T-helper 2 cell treated with Interferon-gamma antibody and Interleukin-4, amounts not matched to agents 5 μg/mL and 100 μg/mL, for 36 hours (primary cell): ENCODE measurements at regions not wholly inside any gene's neighbourhood (a gene's known extent, or its start where the extent isn't known, plus 50 kb on each side); places are given as distances from the start of the nearest gene placed in this dataset.
A peak's percentile ranks its signal among the peaks of the same experiment; 100 is the strongest.

ENCODE experiments used
- DNase-seq: peaks from one replicate; pipeline ENCODE4 v3.0.0; 2021; ENCODE audit warnings: low spot score
- H3K27ac Mint-ChIP-seq: one replicate; pipeline ENCODE4 v1.8.0; 2021; ENCODE audit warnings: mild to moderate bottlenecking, mixed read lengths
- H3K27me3 Mint-ChIP-seq: one replicate; pipeline ENCODE4 v1.8.0; 2021; ENCODE audit warnings: low read depth, mixed read lengths
- H3K36me3 Mint-ChIP-seq: one replicate; pipeline ENCODE4 v1.8.0; 2021; ENCODE audit warnings: low read depth, mixed read lengths
- H3K4me1 Mint-ChIP-seq: one replicate; pipeline ENCODE4 v1.8.0; 2021; ENCODE audit warnings: low read depth, mixed read lengths
- H3K4me3 Mint-ChIP-seq: one replicate; pipeline ENCODE4 v1.8.0; 2022; ENCODE audit warnings: mild to moderate bottlenecking, moderate library complexity, mixed read lengths
- H3K9me3 Mint-ChIP-seq: one replicate; pipeline ENCODE4 v1.8.0; 2021; ENCODE audit warnings: mixed read lengths

DNA sequence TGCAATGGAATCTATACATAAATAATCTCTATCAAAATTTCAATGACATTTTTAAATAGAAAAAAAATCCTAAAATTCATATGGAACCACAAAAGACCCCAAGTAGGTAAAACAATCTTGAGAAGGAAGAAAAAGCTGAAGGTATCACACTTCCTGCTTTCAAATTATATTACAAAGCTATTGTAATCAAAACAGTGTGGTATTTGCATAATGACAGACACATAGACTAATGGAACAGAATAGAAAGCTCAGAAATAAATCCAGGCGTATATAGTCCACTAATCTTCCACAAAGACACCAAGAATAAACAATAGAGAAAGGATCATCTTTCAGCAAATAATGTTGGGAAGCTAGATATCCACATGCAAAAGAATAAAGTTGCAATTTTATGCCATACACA lies 699.8 kb upstream of the ID2 start:
- H3K27me3 Mint-ChIP-seq = no peaks in the 10 kb centered on the region
- no peak for DNase-seq
- H3K9me3 Mint-ChIP-seq = peaks cover 8% of the 10 kb centered on the region
- no peak overlapping the region for H3K4me3 Mint-ChIP-seq
- H3K36me3 Mint-ChIP-seq = no peaks in the 10 kb centered on the region
- peaks cover 35% of the 10 kb centered on the region for H3K4me1 Mint-ChIP-seq
- H3K27ac Mint-ChIP-seq = no peak overlapping the region

DNA sequence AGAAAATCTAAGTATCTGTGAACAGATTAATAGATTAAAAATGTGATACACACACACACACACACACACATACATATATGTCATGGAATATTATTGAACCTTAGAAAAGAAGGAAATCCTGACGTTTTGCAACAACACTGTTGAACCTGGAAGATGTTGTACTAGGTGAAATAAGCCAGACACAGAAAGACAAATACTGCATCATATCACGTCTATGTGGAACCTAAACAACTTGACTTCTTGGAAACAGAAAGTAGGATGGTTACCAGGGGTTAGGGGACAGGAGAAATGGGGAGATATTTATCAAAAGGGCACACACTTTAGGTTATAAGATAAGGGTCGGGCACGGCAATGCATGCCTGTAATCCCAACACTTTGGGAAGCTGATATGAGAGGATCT lies 698.4 kb upstream of the ID2 start:
- H3K27me3 Mint-ChIP-seq = no peaks in the 10 kb centered on the region
- H3K36me3 Mint-ChIP-seq = no peaks in the 10 kb centered on the region
- peaks cover 35% of the 10 kb centered on the region for H3K4me1 Mint-ChIP-seq
- peak overlapping the region; percentile 2 for H3K27ac Mint-ChIP-seq
- peaks cover 10% of the 10 kb centered on the region for H3K9me3 Mint-ChIP-seq
- DNase-seq = no peak
- no peak overlapping the region for H3K4me3 Mint-ChIP-seq

DNA sequence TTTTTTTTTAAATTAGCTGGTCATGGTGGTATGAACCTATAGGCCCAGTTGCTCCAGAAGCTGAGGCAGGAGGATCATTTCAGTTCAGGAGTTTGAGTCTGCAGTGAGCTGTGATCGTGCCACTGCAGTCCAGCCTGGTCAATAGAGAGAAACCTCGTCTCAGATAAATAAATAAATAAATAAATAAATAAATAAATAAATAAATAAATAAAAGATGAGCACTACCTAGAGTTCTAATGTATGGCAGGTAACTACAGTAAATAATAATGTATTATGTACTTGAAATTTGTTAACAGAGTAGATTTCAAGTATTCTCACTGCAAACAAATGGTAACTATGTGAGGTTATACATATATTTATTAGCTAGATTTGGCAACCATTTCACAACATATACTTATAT lies 697.9 kb upstream of the ID2 start:
- DNase-seq = no peak
- H3K27ac Mint-ChIP-seq = peak overlapping the region; percentile 2
- peaks cover 31% of the 10 kb centered on the region for H3K4me1 Mint-ChIP-seq
- peaks cover 12% of the 10 kb centered on the region for H3K9me3 Mint-ChIP-seq
- no peaks in the 10 kb centered on the region for H3K27me3 Mint-ChIP-seq
- H3K36me3 Mint-ChIP-seq = no peaks in the 10 kb centered on the region
- H3K4me3 Mint-ChIP-seq = no peak overlapping the region

DNA sequence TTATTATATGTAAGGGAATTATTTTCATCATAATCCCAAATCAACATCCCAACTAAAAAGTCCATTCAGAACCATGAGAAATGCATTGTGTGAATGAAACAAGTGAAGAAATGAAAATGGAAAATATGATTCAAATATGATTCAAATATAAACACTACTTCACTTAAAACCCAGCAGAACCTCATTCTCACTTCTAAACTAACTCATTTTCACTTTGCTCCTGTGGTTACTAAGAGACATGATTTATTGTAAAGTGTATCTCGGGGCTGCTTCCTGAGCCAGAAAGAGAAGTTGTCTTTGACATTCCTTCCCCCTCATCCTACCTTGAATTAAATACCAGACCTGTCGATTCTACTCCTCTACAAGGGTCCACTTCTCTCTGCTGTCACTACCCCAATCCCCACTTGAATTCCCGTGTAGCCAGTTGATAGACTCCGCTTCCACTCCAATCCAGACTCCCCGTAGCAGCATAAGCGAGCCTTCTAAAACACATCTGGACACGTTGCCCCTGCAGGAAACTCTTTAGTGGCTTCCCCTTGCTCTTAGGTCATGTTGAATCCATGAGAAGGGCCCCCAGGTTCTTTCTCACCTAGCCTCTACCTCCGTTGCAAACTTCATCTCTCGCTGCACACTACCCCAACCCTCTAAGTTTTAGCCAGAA lies 697.0 kb upstream of the ID2 start:
- Mint-ChIP-seq H3K9me3 (peaks cover 12% of the 10 kb centered on the region), H3K27ac (peak overlapping the region; percentile 39), H3K36me3 (no peaks in the 10 kb centered on the region), H3K4me1 (peaks cover 31% of the 10 kb centered on the region), H3K27me3 (no peaks in the 10 kb centered on the region), H3K4me3 (peak overlapping the region; percentile 37)
- peak; percentile 7 for DNase-seq

DNA sequence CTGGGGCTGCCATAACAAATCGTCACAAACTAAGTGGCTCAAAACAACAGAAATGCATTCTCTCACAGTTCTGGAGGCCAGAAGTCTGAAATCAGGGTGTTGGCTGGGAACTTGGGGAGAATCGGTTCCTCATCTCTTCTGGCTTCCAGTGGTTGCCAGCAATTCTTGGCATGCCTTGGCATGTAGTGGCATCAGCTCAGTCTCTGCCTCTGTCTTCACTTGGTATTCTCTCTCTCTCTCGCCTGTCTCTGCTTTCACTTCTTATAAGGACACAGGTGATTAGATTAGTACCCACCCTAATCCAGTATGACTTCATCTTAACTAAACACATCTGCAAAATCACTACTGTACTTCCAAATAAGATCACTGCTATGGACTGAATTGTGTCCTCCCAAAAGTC lies 695.4 kb upstream of the ID2 start:
- no peak for DNase-seq
- Mint-ChIP-seq H3K4me3 (no peak overlapping the region), H3K27me3 (no peaks in the 10 kb centered on the region), H3K4me1 (peaks cover 31% of the 10 kb centered on the region), H3K9me3 (peaks cover 12% of the 10 kb centered on the region), H3K27ac (no peak overlapping the region), H3K36me3 (peaks cover 2% of the 10 kb centered on the region)

DNA sequence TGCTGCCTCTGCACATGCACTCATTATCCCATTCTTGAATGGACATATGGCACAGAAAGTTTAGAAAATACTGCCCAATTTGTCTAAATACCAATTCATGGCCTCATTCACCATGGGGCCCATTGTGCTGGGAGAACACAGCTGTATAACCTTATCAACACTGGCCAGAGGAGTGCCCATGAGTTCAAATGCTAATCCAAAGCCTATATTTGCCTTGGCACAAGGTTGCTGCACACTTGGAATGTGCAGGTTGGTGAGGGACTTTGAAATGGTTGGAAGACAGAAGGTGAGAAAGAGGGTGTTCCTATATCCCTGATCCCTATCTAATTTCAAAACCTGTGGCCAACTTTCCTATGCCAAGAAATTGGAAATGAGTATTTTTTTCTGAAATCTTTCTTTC lies 693.9 kb upstream of the ID2 start:
- Mint-ChIP-seq H3K27me3 (no peaks in the 10 kb centered on the region), H3K9me3 (peaks cover 7% of the 10 kb centered on the region), H3K4me3 (no peak overlapping the region), H3K4me1 (peaks cover 30% of the 10 kb centered on the region), H3K27ac (no peak overlapping the region), H3K36me3 (peaks cover 2% of the 10 kb centered on the region)
- no peak for DNase-seq

DNA sequence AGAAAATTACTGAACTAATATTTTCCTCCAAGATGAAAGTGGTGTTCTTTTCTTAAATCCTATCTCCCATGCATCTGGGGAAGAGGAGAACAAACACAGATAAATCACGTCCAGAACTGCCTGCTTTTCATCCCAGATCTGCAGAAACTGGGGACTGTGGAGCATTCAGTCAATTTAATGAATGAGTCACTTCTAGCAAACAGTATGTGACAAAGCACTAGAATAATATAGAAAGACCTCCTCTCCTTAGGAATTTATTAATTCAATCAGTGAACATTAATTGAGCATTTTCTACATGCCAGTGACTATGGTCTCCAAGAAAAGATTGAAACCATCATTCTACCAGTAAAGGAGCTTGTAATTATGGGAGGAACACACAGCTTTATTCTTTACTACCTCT lies 693.4 kb upstream of the ID2 start:
- peaks cover 2% of the 10 kb centered on the region for H3K36me3 Mint-ChIP-seq
- H3K27me3 Mint-ChIP-seq = no peaks in the 10 kb centered on the region
- peaks cover 7% of the 10 kb centered on the region for H3K9me3 Mint-ChIP-seq
- H3K4me1 Mint-ChIP-seq = peaks cover 28% of the 10 kb centered on the region
- H3K27ac Mint-ChIP-seq = no peak overlapping the region
- DNase-seq = no peak
- no peak overlapping the region for H3K4me3 Mint-ChIP-seq

DNA sequence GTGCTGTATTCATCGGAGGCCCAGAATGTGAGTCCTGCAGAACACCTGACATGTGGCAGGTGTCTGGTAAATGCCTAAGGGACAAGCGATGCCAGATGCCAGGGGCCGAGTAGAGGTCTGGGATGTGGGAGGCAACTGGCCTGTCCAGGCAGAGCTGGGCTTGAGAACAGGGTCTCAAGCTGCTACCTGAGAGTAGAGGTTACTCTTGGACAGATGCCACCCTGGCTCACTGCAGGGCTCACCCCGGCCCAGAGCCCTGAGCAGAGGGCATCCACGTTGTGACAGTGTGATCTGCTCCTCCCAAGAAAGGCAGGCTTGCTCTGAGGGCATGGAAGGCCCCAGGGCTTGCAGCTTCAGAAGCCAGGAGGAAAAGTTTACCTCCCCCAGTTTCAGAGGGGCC lies 692.0 kb upstream of the ID2 start:
- peaks cover 7% of the 10 kb centered on the region for H3K9me3 Mint-ChIP-seq
- peaks cover 2% of the 10 kb centered on the region for H3K36me3 Mint-ChIP-seq
- DNase-seq = no peak
- no peaks in the 10 kb centered on the region for H3K27me3 Mint-ChIP-seq
- H3K4me1 Mint-ChIP-seq = peaks cover 22% of the 10 kb centered on the region
- no peak overlapping the region for H3K4me3 Mint-ChIP-seq
- no peak overlapping the region for H3K27ac Mint-ChIP-seq

DNA sequence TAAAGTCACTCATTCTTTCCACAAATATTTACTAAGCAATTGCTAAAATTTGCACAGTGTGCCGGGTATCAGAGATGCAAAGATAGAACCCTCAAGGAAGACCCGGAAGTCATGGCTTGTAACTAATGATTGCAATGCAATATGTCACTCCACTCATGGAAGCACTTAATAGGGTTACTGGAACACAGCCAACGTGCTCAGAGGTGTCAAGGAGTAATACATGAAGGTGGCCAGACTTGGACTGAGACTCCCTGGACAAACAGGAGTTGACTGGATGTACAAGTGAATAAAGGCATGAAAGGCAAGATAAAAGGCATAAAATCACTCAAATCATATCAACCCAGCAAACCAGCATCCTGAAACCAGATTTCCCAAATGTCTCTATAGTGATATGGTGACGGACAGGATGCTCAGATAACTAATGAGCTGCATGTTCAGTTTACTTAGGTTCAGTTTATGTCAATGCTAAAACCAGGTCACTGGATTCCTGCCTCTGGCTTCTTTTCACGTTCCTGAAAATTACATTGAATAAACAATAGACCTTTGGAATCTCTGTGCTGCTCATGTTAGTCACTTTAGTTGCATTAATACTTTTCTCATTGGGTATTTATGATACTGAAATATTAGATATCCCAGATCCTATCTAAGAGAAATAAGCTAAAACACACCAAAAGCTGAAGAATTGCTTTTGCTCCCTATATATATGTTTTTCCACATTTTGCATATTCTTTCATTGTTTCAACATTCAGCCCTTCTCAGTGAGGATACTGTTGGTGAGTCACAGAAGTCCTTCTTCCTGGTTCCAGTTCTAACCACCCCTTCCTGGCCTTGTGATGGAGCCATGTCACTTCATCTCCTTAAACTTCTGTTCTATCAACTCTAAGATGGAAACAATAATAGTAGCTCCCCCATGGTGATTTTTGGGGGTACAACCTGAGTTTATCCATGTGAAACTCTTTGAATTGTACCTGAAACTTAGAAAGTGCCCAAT lies 688.9 kb upstream of the ID2 start:
- Mint-ChIP-seq H3K9me3 (peaks cover 7% of the 10 kb centered on the region), H3K27ac (no peak overlapping the region), H3K4me1 (peaks cover 25% of the 10 kb centered on the region), H3K27me3 (no peaks in the 10 kb centered on the region), H3K36me3 (peaks cover 2% of the 10 kb centered on the region), H3K4me3 (no peak overlapping the region)
- DNase-seq = no peak

DNA sequence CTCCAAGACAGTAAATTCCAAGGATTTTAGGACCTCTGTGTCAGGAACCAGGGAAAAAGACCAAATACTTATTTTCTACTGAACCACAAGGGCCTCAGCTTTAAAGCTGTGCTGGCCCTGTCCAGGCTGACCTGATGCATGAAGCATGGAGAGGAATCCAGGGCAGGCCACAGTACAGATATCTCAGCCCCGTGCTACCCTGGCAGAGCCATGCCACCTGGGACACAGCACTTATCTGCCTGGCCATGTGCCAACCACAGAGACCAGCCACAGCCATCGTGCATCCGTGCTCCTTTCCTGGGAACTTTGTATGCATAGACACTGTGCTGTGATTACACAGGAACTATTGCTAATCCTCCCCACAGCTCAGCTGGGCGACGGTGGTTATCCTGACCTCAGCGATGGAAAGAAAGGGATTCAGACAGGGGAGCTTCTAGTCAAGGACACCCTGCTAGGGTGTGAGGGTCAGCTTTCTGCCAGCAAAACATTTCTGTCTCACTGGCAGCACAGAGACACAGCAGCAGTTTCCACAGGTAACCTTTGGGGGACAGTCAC lies 687.4 kb upstream of the ID2 start:
- Mint-ChIP-seq H3K36me3 (peaks cover 2% of the 10 kb centered on the region), H3K4me1 (peaks cover 25% of the 10 kb centered on the region), H3K27ac (no peak overlapping the region), H3K4me3 (no peak overlapping the region), H3K9me3 (peaks cover 3% of the 10 kb centered on the region), H3K27me3 (no peaks in the 10 kb centered on the region)
- no peak for DNase-seq

DNA sequence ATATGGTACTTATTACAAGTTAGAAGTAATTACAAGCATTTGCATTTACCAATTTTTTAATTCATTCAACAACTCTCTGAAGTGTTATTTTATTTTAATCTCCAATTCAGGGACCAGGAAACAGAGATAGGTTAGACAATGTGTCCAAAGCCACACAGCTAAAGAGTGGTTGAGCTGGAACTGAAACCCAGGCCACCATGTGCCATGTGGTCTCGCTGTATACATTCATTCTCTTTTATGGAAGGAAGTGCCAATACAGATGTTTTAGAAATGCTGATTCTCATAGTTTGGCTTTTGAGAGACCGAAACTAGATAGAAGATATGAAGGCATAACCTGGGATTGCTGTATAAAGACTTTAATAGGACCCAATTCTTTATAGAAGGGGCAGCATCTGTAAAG lies 684.6 kb upstream of the ID2 start:
- Mint-ChIP-seq H3K27me3 (no peaks in the 10 kb centered on the region), H3K36me3 (no peaks in the 10 kb centered on the region), H3K27ac (no peak overlapping the region), H3K9me3 (peaks cover 3% of the 10 kb centered on the region), H3K4me1 (peaks cover 29% of the 10 kb centered on the region), H3K4me3 (no peak overlapping the region)
- DNase-seq = no peak

DNA sequence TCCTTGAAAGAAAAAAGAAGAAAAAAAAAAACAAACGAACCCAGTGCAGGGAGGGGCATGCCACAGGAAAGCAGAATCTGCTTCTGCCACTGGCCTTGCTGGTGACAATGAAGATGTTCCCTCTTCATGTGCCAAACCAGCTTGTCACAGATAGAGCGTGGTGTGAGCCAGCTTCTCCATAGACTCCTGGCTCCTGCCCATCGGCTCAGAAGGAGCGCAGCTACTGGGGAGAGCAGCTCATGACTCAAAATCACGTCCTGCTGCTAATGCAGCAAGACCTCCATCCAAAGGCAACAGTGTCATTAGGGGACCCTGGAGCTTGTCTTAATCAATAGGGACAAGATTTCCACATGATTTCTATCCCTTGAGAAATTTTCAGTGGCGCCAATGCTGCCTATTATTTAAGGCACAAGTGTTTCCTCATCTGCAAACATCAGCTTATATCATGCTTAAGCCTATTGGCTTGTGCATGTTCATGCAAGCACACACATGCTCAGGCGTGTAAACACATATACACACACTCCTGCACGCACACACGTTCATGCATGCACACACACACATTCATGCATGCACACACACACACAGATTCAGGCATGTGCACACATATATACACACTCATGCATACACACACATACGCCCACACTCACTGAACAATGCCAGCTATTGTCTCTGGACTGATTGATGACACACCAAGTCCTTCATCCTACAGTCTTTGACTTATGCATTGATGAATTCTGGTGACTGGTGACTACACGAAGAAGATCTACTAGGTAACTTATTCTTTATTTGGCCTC lies 682.0 kb upstream of the ID2 start:
- no peaks in the 10 kb centered on the region for H3K27me3 Mint-ChIP-seq
- no peaks in the 10 kb centered on the region for H3K36me3 Mint-ChIP-seq
- peaks cover 29% of the 10 kb centered on the region for H3K4me1 Mint-ChIP-seq
- DNase-seq = no peak
- H3K27ac Mint-ChIP-seq = no peak overlapping the region
- no peaks in the 10 kb centered on the region for H3K9me3 Mint-ChIP-seq
- no peak overlapping the region for H3K4me3 Mint-ChIP-seq

DNA sequence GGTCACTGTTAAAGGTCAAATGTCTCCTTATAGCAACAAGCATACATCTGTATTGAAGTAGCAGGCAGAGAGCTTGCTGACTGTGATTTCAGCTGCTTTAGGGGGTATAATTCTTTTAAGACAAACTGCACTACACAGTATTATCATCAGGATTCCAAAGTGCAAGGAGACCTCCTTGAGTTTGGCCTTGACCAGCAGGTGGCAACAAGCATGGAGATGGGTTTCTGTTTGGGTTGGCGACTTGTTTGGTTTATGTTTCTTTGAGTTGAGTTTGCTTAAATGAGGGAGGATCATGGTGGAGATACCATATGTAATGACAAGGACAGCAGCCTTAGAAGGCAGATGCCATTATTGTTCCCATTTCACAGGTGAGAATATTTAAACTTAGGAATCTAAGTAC lies 681.0 kb upstream of the ID2 start:
- Mint-ChIP-seq H3K4me1 (peaks cover 24% of the 10 kb centered on the region), H3K27ac (no peak overlapping the region), H3K9me3 (no peaks in the 10 kb centered on the region), H3K36me3 (no peaks in the 10 kb centered on the region), H3K4me3 (no peak overlapping the region), H3K27me3 (no peaks in the 10 kb centered on the region)
- DNase-seq = no peak
